ENCODE measurements at regions not wholly inside any gene's neighbourhood (a gene's known extent, or its start where the extent isn't known, plus 50 kb on each side); places are given as distances from the start of the nearest gene placed in this dataset.

GRCh38 chr3:8822141-8822540 lies 52.7 kb upstream of the OXTR start:
- TF ChIP-seq ZNF24 (IDR thresholded peaks at IDR 0.05): no peak
- TF ChIP-seq, protein P1, sequence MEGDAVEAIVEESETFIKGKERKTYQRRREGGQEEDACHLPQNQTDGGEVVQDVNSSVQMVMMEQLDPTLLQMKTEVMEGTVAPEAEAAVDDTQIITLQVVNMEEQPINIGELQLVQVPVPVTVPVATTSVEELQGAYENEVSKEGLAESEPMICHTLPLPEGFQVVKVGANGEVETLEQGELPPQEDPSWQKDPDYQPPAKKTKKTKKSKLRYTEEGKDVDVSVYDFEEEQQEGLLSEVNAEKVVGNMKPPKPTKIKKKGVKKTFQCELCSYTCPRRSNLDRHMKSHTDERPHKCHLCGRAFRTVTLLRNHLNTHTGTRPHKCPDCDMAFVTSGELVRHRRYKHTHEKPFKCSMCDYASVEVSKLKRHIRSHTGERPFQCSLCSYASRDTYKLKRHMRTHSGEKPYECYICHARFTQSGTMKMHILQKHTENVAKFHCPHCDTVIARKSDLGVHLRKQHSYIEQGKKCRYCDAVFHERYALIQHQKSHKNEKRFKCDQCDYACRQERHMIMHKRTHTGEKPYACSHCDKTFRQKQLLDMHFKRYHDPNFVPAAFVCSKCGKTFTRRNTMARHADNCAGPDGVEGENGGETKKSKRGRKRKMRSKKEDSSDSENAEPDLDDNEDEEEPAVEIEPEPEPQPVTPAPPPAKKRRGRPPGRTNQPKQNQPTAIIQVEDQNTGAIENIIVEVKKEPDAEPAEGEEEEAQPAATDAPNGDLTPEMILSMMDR (IDR thresholded peaks at IDR 0.05 in 2 of 3, conservative IDR thresholded peaks at IDR 0.05 in 1 of 3; ENCODE audit: control insufficient read depth in 2 of 3, extremely low read depth in 1 of 3, insufficient read depth in 1 of 3, low read depth in 3 of 3, low read length in 3 of 3): no peak

Data from GM12878 (cell line).